HUDEP-2 (cell line): ENCODE measurements at regions not wholly inside any gene's neighbourhood (a gene's known extent, or its start where the extent isn't known, plus 50 kb on each side); places are given as distances from the start of the nearest gene placed in this dataset.
A peak's percentile ranks its signal among the peaks of the same experiment; 100 is the strongest.

Source experiments
- DNase-seq, 76 experiments: peaks; one replicate each; lab custom pipeline; 2025; ENCODE audit not compliant: unreplicated experiment in 76 of 76; lab: John Stamatoyannopoulos, UW

DNA sequence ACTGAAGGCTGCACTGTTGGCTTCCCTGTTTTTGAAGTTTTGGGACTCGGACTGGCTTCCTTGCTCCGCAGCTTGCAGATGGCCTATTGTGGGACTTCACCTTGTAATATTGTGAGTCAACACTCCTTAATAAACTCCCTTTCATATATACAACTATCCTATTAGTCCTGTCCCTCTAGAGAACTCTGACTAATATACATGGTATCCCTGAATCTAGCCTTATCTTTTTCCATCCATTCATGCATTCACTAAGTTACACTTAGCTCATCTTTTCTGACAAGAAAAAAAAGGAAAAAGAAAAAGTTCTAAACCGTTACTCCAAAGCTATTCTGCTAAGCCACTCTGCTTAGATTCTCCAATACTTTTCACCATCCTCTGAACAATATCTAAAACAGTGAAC lies 1260.2 kb upstream of the PCDH7 start:
- no peak for DNase-seq

GRCh38 chr4:29467044-29467717 lies 1253.0 kb upstream of the PCDH7 start:
- DNase-seq: peak in 4 of 76 experiments; percentile 20 to 51 (median 32)
